H1 (cell line): ENCODE measurements at regions not wholly inside any gene's neighbourhood (a gene's known extent, or its start where the extent isn't known, plus 50 kb on each side); places are given as distances from the start of the nearest gene placed in this dataset.

ENCODE experiments used
- CTCF ChIA-PET: fragments of 300-600 bp; sonication (Branson Sonifier 250); formaldehyde crosslinking; loops from one replicate; lab custom pipeline; 2021; ENCODE audit not compliant: partially characterized antibody; lab: Charles Lee
- POLR2A ChIA-PET: fragments of 300-600 bp; sonication (Branson Sonifier 250); formaldehyde crosslinking; loops from one replicate; lab custom pipeline; 2021; ENCODE audit warnings: inconsistent platforms; ENCODE audit not compliant: partially characterized antibody; lab: Charles Lee
- DNase-seq, 2 experiments: peaks; one replicate each; pipeline versions ENCODE4 v3.0.0 to v3.0.0-alpha.2; 2010 to 2022; ENCODE audit warnings: low spot score in 2 of 2, low read depth in 1 of 2, mixed read lengths in 1 of 2
- FAIRE-seq: peaks from 2 replicates; lab custom pipeline; 2011; peaks lifted over from hg19 to GRCh38; lab: Jason Lieb, UNC
- H2AFZ ChIP-seq: 2 replicates; pipeline ENCODE4 v1.8.1; 2012; ENCODE audit warnings: low read length, inconsistent platforms
- H2AK5ac ChIP-seq: 2 replicates; pipeline ENCODE4 v1.6.1; 2013; ENCODE audit warnings: low read depth, low read length
- H2BK120ac ChIP-seq: replicated peaks from 2 replicates; pipeline ENCODE3; 2013; ENCODE audit warnings: low read depth, low read length, inconsistent platforms
- H2BK12ac ChIP-seq: 2 replicates; pipeline ENCODE4 v1.6.1; 2013; ENCODE audit warnings: low read depth, low read length
- H2BK15ac ChIP-seq: 2 replicates; pipeline ENCODE4 v1.6.1; 2013; ENCODE audit warnings: low read length
- H2BK20ac ChIP-seq: 2 replicates; pipeline ENCODE4 v1.6.1; 2013; ENCODE audit warnings: low read length
- H2BK5ac ChIP-seq: 2 replicates; pipeline ENCODE4 v1.6.1; 2013; ENCODE audit warnings: low read depth, low read length
- H3K14ac ChIP-seq: 2 replicates; pipeline ENCODE4 v1.6.1; 2013; ENCODE audit warnings: inconsistent platforms; ENCODE audit not compliant: insufficient read length
- H3K18ac ChIP-seq: 2 replicates; pipeline ENCODE4 v1.6.1; 2013; ENCODE audit warnings: low read length; ENCODE audit errors: extremely low read depth
- H3K23ac ChIP-seq: 2 replicates; pipeline ENCODE4 v1.6.1; 2013; ENCODE audit warnings: inconsistent platforms; ENCODE audit not compliant: insufficient read length
- H3K23me2 ChIP-seq: 2 replicates; pipeline ENCODE4 v1.6.1; 2013; ENCODE audit warnings: low read depth, low read length
- H3K27ac ChIP-seq: 2 replicates; pipeline ENCODE4 v1.6.1; 2011; ENCODE audit warnings: low read depth, low read length, inconsistent platforms
- H3K27me3 ChIP-seq, 4 experiments: replicated peaks in 1 of 4; 1 replicate in 1 of 4; 2 replicates in 3 of 4; pipeline versions ENCODE4 v1.6.1 to v1.8.1; 2011 to 2013; ENCODE audit warnings: low read length in 3 of 4, mild to moderate bottlenecking in 3 of 4, inconsistent platforms in 2 of 4, mixed read lengths in 2 of 4, moderate library complexity in 1 of 4; ENCODE audit not compliant: control insufficient read depth in 3 of 4, insufficient read depth in 3 of 4; ENCODE audit errors: extremely low read depth in 1 of 4
- H3K36me3 ChIP-seq, 4 experiments: 2 replicates each; pipeline versions ENCODE4 v1.6.1 to v1.8.1; 2011 to 2013; ENCODE audit warnings: mild to moderate bottlenecking in 4 of 4, low read length in 3 of 4, moderate library complexity in 2 of 4, control low read depth in 1 of 4, inconsistent platforms in 1 of 4; ENCODE audit not compliant: insufficient read depth in 4 of 4, control insufficient read depth in 2 of 4
- H3K4ac ChIP-seq: replicated peaks from 2 replicates; pipeline ENCODE3; 2013; ENCODE audit warnings: low read length, low read depth, mixed read lengths, inconsistent platforms; ENCODE audit not compliant: insufficient read length
- H3K4me1 ChIP-seq, 4 experiments: replicated peaks in 1 of 4; 1 replicate in 1 of 4; 2 replicates in 3 of 4; pipeline versions ENCODE4 v1.6.1 to v1.8.1; 2011 to 2013; ENCODE audit warnings: low read length in 3 of 4, inconsistent platforms in 2 of 4, mixed read lengths in 1 of 4; ENCODE audit not compliant: insufficient read depth in 4 of 4, control insufficient read depth in 3 of 4
- H3K4me2 ChIP-seq, 2 experiments: 2 replicates each; pipeline versions ENCODE4 v1.6.1 to v1.8.1; 2011 to 2013; ENCODE audit warnings: low read depth in 2 of 2, low read length in 2 of 2, control low read depth in 1 of 2, inconsistent platforms in 1 of 2, mild to moderate bottlenecking in 1 of 2; ENCODE audit not compliant: insufficient read depth in 1 of 2
- H3K4me3 ChIP-seq, 4 experiments: fragments of 200-600, 300-600 bp in 1 of 4; sonication (generic), shearing (Covaris generic), sonication (Bioruptor Twin) in 1 of 4; 2 replicates each; pipeline versions ENCODE4 v1.5.1 to v1.8.1; 2011 to 2016; ENCODE audit warnings: low read length in 4 of 4, low read depth in 3 of 4, control low read depth in 2 of 4, inconsistent platforms in 2 of 4, mild to moderate bottlenecking in 2 of 4, mixed read lengths in 1 of 4, moderate library complexity in 1 of 4; ENCODE audit not compliant: insufficient read depth in 2 of 4; ENCODE audit errors: extremely low read depth in 1 of 4
- H3K56ac ChIP-seq: replicated peaks from 2 replicates; pipeline ENCODE3; 2013; ENCODE audit warnings: low read depth, mild to moderate bottlenecking, mixed read lengths, low read length, inconsistent platforms; ENCODE audit not compliant: insufficient read length
- H3K79me1 ChIP-seq: 2 replicates; pipeline ENCODE4 v1.6.1; 2013; ENCODE audit warnings: low read depth, low read length, control low read depth
- H3K79me2 ChIP-seq, 2 experiments: 2 replicates each; pipeline versions ENCODE4 v1.6.1 to v1.8.1; 2012 to 2013; ENCODE audit warnings: low read length in 2 of 2, mild to moderate bottlenecking in 2 of 2, inconsistent platforms in 1 of 2; ENCODE audit not compliant: insufficient read depth in 2 of 2, control insufficient read depth in 1 of 2
- H3K9ac ChIP-seq, 4 experiments: replicated peaks in 1 of 4; 1 replicate in 1 of 4; 2 replicates in 3 of 4; pipeline versions ENCODE4 v1.6.1 to v1.8.1; 2011 to 2013; ENCODE audit warnings: low read depth in 3 of 4, low read length in 3 of 4, control low read depth in 2 of 4, mild to moderate bottlenecking in 2 of 4, moderate library complexity in 2 of 4, inconsistent platforms in 1 of 4; ENCODE audit errors: extremely low read depth in 1 of 4
- H3K9me3 ChIP-seq, 2 experiments: 2 replicates each; pipeline versions ENCODE4 v1.6.1 to v1.8.1; 2012 to 2013; ENCODE audit warnings: mild to moderate bottlenecking in 2 of 2, moderate library complexity in 2 of 2, control low read depth in 1 of 2, inconsistent platforms in 1 of 2, low read depth in 1 of 2, low read length in 1 of 2, mixed read lengths in 1 of 2; ENCODE audit not compliant: insufficient read depth in 2 of 2
- H4K20me1 ChIP-seq, 2 experiments: replicated peaks in 1 of 2; 2 replicates each; pipeline versions ENCODE3 to v1.8.1; 2011 to 2013; ENCODE audit warnings: inconsistent platforms in 2 of 2, low read length in 2 of 2, mild to moderate bottlenecking in 1 of 2; ENCODE audit not compliant: insufficient read depth in 2 of 2, control insufficient read depth in 1 of 2
- H4K5ac ChIP-seq: 2 replicates; pipeline ENCODE4 v1.6.1; 2013; ENCODE audit warnings: low read length, low read depth, mixed read lengths, inconsistent platforms; ENCODE audit not compliant: insufficient read length
- H4K8ac ChIP-seq: 2 replicates; pipeline ENCODE4 v1.8.0; 2013; ENCODE audit warnings: mild to moderate bottlenecking, moderate library complexity, low read length, inconsistent platforms; ENCODE audit not compliant: insufficient read depth; ENCODE audit errors: extremely low read depth
- H4K91ac ChIP-seq: replicated peaks from 2 replicates; pipeline ENCODE3; 2013; ENCODE audit warnings: low read length, mixed read lengths, inconsistent platforms; ENCODE audit not compliant: insufficient read length
- BACH1 ChIP-seq: IDR thresholded peaks from 2 replicates; pipeline ENCODE4 v1.6.1; 2012; ENCODE audit warnings: low read length, improper control_type of control experiment
- CBX5 ChIP-seq: fragments of 300-800, 300-1000 bp; sonication (generic); IDR thresholded peaks from 2 replicates; pipeline ENCODE4 v1.7.1; 2016; ENCODE audit warnings: antibody characterized with exemption, low read length, low read depth
- CBX8 ChIP-seq: fragments of 300-800, 300-1000 bp; sonication (generic); IDR thresholded peaks from 2 replicates; pipeline ENCODE4 v1.7.1; 2016; ENCODE audit warnings: low read depth, low read length, borderline replicate concordance
- CHD1 ChIP-seq: IDR thresholded peaks from 2 replicates; pipeline ENCODE4 v1.6.1; 2012; ENCODE audit warnings: low read depth, low read length, improper control_type of control experiment
- RAD21 ChIP-seq, 2 experiments: IDR thresholded peaks in 1 of 2; conservative IDR thresholded peaks in 1 of 2; 2 replicates each; pipeline ENCODE4 v1.6.1; 2011; ENCODE audit warnings: low read depth in 2 of 2, low read length in 2 of 2, improper control_type of control experiment in 1 of 2, inconsistent platforms in 1 of 2, mild to moderate bottlenecking in 1 of 2, moderate library complexity in 1 of 2
- SP2 ChIP-seq: IDR thresholded peaks from 2 replicates; pipeline ENCODE4 v1.6.1; 2012; ENCODE audit warnings: mild to moderate bottlenecking, low read length, inconsistent platforms
- SP4 ChIP-seq: IDR thresholded peaks from 2 replicates; pipeline ENCODE4 v1.6.1; 2012; ENCODE audit warnings: low read length, inconsistent platforms
- SUZ12 ChIP-seq: fragments of 200-600 bp; sonication (generic); IDR thresholded peaks from 2 replicates; pipeline ENCODE4 v1.6.1; 2012; ENCODE audit warnings: mild to moderate bottlenecking, inconsistent platforms, low read length, moderate library complexity, mixed read lengths
- WGBS, 2 experiments: shearing (Covaris generic) in 1 of 2; methylation state at CpG; one replicate each; pipeline versions ENCODE4 v1.1.6 to v1.1.7; 2013 to 2015; ENCODE audit warnings: low lambda C conversion rate in 2 of 2, mixed read lengths in 2 of 2, inconsistent platforms in 1 of 2, low coverage in 1 of 2, missing lambda C conversion rate in 1 of 2; ENCODE audit not compliant: insufficient replicate concordance in 2 of 2, insufficient coverage in 1 of 2, insufficient read length in 1 of 2; ENCODE audit errors: extremely low coverage in 1 of 2, missing lambda C conversion rate in 1 of 2; 5-methylcytosine and 5-hydroxymethylcytosine counted together

GRCh38 chr3:194959217-194959616 is 273.5 kb downstream of the FAM43A start:
- no peak overlapping the region for H3K9ac ChIP-seq
- H2BK20ac ChIP-seq: no peak overlapping the region
- 87% methylated on average over 7 of the region's 7 CpGs; no CpG with 5 or more reads in 1 of the 2 experiments for WGBS, 2 experiments
- no peak overlapping the region for H2BK15ac ChIP-seq
- no peaks in the 10 kb centered on the region for H3K79me2 ChIP-seq
- no peak overlapping the region for H3K56ac ChIP-seq
- no peak overlapping the region for H3K27ac ChIP-seq
- no peak for TF ChIP-seq BACH1
- no peak for TF ChIP-seq RAD21 (IDR thresholded peaks at IDR 0.05 in 1 of 2, conservative IDR thresholded peaks at IDR 0.05 in 1 of 2; ENCODE audit: low read depth in 2 of 2, low read length in 2 of 2)
- TF ChIP-seq CBX5: no peak
- no peak for TF ChIP-seq SP2
- no peak for TF ChIP-seq SP4
- TF ChIP-seq SUZ12: no peak
- no peak for TF ChIP-seq CHD1
- no peak for TF ChIP-seq CBX8
- H4K5ac ChIP-seq: no peak overlapping the region
- no peak overlapping the region for H3K18ac ChIP-seq
- DNase-seq (no peak), FAIRE-seq (no peak)
- no peaks in the 10 kb centered on the region for H3K23me2 ChIP-seq
- CTCF ChIA-PET: interaction anchor here (0.7 to 1.8 kb wide), 6 partner anchors 9 to 271 kb away, joined by 3 to 5 read pairs (median 4); no protein-coding TSS in a partner anchor
- no peak overlapping the region for H2BK5ac ChIP-seq
- H2AFZ ChIP-seq: no peak overlapping the region
- peaks cover 0 to 2% (median 0%) of the 10 kb centered on the region in 4 experiments; a peak in 1 of 7 replicates for H3K4me1 ChIP-seq
- H4K91ac ChIP-seq: no peak overlapping the region
- H2BK120ac ChIP-seq: no peak overlapping the region
- no peak overlapping the region for H2BK12ac ChIP-seq
- H3K36me3 ChIP-seq: no peaks in the 10 kb centered on the region
- H3K27me3 ChIP-seq: no peaks in the 10 kb centered on the region
- no peak overlapping the region for H3K4me2 ChIP-seq
- no peak overlapping the region for H3K4me3 ChIP-seq
- no peaks in the 10 kb centered on the region for H3K79me1 ChIP-seq
- no peak overlapping the region for H3K14ac ChIP-seq
- no peaks in the 10 kb centered on the region for H3K9me3 ChIP-seq
- no peak overlapping the region for H3K4ac ChIP-seq
- POLR2A ChIA-PET: no interaction called here
- no peak overlapping the region for H2AK5ac ChIP-seq
- H3K23ac ChIP-seq: no peak overlapping the region
- H4K8ac ChIP-seq: no peak overlapping the region
- no peaks in the 10 kb centered on the region for H4K20me1 ChIP-seq
